ENCODE measurements at regions not wholly inside any gene's neighbourhood (a gene's known extent, or its start where the extent isn't known, plus 50 kb on each side); places are given as distances from the start of the nearest gene placed in this dataset.
A peak's percentile ranks its signal among the peaks of the same experiment; 100 is the strongest.

DNA sequence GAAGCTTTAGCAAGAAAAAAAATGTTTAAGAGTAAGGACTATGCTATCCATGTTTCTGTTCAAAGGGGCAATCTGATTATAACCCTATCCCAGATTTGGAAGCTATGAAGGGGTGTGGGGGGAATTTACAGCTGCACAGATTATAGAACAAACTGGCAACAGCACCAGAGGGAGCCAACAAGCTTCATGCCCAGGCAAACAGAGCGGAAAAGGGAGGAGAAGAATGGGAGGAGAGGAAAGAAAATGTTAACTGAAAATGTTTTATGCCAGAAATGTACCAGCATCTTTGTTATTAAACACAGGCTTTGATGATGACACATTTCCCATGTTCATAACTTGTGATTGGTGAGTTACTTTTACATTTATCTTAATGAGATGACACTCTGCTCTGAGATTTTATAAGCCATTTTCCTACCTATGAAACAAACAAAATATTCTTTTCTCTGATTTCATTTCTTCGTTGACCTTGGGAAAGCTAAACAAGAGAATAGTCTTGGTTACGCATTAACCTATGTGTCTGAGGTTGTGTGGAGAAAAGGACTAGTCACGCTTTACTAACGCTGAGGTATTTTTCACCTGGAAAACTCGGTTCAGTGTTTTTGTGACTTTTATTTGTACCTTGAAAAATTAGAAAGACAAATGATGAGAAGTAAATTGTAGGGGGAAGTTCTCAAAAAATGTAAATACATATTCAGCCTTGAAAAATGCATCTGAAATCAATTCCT lies 235.8 kb upstream of the MIR17HG start:
- TF ChIP-seq POLR2A (IDR thresholded peaks at IDR 0.05; ENCODE audit: low read length), result no peak
- TF ChIP-seq GATA1 (IDR thresholded peaks at IDR 0.05; ENCODE audit: low read depth, low read length), result no peak
- no peak for DNase-seq

DNA sequence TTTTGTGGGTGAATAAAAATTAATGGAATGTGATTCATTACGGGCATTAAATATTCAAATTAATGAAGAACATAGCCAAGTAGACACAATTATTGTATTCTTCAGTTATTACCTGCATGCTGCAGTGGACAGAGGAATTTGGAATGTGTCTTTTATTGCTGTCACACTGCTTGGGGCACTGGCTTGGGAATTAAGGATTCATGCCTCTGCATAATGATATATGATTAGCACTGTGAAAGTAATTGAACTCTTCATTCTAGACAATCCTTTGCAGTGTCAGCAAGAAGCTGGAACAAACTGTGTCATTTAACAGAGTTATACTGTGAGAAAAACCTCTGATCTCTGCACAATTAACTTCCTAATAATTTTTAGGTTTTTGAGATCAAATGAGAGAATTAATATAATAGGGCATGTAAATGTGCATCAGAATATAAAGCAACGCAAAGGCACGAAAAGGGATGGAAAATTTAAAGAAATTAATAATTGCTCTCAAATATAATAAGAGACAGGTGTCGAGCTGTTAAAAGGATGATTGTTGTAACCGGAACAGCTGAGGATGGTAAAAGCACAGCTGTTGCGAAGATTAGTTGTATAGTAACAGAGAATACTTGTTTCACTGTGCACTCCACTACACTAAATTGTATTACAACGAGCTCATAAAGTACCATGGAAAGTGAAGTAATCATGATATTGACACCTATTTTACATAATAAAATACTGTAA lies 235.1 kb upstream of the MIR17HG start:
- DNase-seq, result no peak
- TF ChIP-seq GATA1 (IDR thresholded peaks at IDR 0.05; ENCODE audit: low read depth, low read length), result no peak
- no peak for TF ChIP-seq POLR2A (IDR thresholded peaks at IDR 0.05; ENCODE audit: low read length)

DNA sequence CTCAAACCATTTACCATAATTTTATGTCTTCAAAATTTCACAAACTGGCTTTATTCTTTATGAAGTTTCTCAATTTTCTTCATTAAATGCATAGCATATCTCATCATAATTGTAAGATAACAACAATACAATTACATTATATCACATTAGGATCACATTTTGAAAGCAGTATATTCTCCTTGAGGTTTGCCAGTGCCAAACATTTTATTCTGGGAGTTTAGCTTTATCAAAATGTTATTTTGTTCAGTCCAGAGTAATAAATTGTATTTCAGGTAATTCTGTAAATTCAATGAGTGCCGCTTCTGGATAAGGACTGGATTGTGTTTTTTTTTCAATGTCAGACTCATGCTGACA lies 234.6 kb upstream of the MIR17HG start:
- TF ChIP-seq GATA1 (IDR thresholded peaks at IDR 0.05; ENCODE audit: low read depth, low read length) (no peak), POLR2A (IDR thresholded peaks at IDR 0.05; ENCODE audit: low read length) (no peak)
- no peak for DNase-seq

DNA sequence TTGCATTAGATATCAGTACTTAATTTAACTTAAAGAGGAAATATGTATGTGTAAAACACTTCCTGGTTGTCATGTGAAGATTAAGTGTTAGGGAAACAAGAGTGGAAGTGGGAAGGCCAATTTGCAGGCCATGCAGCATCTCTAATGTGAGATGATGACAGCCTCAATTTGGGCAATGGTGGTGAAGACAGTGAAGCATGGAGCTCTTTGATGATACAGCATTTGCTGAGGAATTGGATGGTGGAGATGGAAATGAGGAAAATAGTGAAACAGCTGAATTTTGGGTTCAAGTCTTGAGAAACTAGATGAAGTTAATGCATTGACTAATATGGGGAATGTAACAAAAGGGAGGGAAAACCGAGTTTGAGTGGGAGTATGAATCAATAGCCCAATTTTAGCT lies 231.7 kb upstream of the MIR17HG start:
- DNase-seq, result no peak
- TF ChIP-seq POLR2A (IDR thresholded peaks at IDR 0.05; ENCODE audit: low read length) (no peak), GATA1 (IDR thresholded peaks at IDR 0.05; ENCODE audit: low read depth, low read length) (no peak)

DNA sequence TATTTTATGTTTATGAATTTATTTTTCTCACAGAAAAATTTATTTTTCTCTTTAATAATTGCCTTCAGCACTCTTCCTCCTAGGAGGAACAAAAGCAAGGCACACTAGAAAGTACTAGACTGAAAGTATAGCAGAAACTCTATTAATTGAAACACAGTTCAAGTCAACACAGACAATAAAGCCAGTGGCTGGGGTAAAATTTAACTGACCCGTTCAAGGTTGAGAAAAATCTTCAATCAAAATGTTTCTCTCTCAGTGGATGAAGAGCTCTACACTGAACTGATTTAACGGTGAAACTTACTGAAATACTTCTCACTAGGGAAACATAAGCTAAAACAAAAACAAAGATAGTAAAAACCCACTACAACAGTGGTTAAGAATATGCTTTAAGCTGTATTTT lies 230.1 kb upstream of the MIR17HG start:
- TF ChIP-seq GATA1 (IDR thresholded peaks at IDR 0.05; ENCODE audit: low read depth, low read length) (no peak), POLR2A (IDR thresholded peaks at IDR 0.05; ENCODE audit: low read length) (no peak)
- DNase-seq, result no peak

GRCh38 chr13:91119643-91120042 lies 227.8 kb upstream of the MIR17HG start:
- no peak for DNase-seq
- TF ChIP-seq POLR2A (IDR thresholded peaks at IDR 0.05; ENCODE audit: low read length) (no peak), GATA1 (IDR thresholded peaks at IDR 0.05; ENCODE audit: low read depth, low read length) (no peak)

DNA sequence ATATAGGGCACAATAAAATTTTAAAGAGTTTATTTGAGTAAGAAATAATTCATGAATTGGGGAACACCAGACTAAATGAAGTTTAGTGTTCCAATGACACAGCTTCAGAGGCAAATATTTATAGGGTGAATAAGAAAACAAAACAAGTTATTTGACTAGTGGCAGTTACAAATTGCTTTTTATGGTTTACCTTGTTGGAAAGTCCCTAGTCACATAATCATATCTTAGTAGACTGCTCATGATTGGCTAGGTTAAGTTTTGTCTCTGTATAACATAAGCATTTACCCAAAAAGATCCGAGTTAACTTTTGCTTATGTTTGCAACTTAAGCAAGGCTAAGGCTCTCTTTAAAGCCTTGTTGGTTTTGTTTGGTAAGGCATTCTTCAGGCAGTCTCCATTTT lies 224.7 kb upstream of the MIR17HG start:
- TF ChIP-seq POLR2A (IDR thresholded peaks at IDR 0.05; ENCODE audit: low read length) (no peak), GATA1 (IDR thresholded peaks at IDR 0.05; ENCODE audit: low read depth, low read length) (no peak)
- no peak for DNase-seq

- no peak for DNase-seq
- TF ChIP-seq POLR2A (IDR thresholded peaks at IDR 0.05; ENCODE audit: low read length) (no peak), GATA1 (IDR thresholded peaks at IDR 0.05; ENCODE audit: low read depth, low read length) (no peak)
Observed at GRCh38 chr13:91123456-91124127, 223.9 kb upstream of the MIR17HG start.

- TF ChIP-seq POLR2A (IDR thresholded peaks at IDR 0.05; ENCODE audit: low read length) (no peak), GATA1 (IDR thresholded peaks at IDR 0.05; ENCODE audit: low read depth, low read length) (no peak)
- DNase-seq, result no peak
Observed at GRCh38 chr13:91126806-91127205, 220.7 kb upstream of the MIR17HG start.

DNA sequence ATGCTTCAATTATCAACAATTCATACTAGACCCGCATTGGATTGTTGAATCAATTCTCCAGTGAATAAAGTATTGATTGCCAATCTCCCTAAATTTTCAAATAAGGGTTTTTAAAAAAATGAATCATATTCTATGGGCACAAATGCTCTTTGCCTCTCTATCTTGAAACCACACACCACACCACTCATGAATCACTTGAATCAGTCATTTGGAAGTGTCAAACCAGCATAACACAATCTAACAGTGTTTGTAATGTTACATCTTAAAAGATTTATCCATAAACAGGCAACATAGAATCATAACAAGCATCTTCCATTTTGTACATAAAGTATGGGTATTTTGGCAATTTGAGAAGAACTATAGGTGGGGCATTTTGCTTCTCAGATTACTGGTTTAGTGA lies 219.5 kb upstream of the MIR17HG start:
- TF ChIP-seq POLR2A (IDR thresholded peaks at IDR 0.05; ENCODE audit: low read length), result no peak
- no peak for TF ChIP-seq GATA1 (IDR thresholded peaks at IDR 0.05; ENCODE audit: low read depth, low read length)
- no peak for DNase-seq

GRCh38 chr13:91132381-91132780 lies 215.1 kb upstream of the MIR17HG start:
- no peak for DNase-seq
- TF ChIP-seq POLR2A (IDR thresholded peaks at IDR 0.05; ENCODE audit: low read length), result no peak
- TF ChIP-seq GATA1 (IDR thresholded peaks at IDR 0.05; ENCODE audit: low read depth, low read length), result no peak

DNA sequence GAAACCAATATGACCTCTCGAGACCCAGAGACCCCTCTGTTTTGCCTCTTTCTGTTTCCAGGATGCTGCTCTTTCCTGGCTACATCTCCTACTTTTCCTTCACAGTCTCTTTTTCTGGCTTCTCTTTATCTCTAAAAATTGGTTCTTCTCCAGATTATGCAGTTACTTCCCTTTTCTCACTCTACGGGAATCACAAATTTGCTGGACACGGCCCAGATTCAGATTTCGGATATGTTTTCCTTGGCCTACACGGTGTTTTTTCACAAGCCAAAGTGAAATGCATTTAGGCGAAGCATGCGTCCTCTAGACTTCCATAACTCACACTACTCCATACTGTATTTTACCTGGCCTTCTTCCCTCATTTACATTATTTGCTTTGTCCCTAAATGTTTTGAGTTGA lies 214.7 kb upstream of the MIR17HG start:
- TF ChIP-seq POLR2A (IDR thresholded peaks at IDR 0.05; ENCODE audit: low read length), result no peak
- no peak for TF ChIP-seq GATA1 (IDR thresholded peaks at IDR 0.05; ENCODE audit: low read depth, low read length)
- DNase-seq, result no peak

DNA sequence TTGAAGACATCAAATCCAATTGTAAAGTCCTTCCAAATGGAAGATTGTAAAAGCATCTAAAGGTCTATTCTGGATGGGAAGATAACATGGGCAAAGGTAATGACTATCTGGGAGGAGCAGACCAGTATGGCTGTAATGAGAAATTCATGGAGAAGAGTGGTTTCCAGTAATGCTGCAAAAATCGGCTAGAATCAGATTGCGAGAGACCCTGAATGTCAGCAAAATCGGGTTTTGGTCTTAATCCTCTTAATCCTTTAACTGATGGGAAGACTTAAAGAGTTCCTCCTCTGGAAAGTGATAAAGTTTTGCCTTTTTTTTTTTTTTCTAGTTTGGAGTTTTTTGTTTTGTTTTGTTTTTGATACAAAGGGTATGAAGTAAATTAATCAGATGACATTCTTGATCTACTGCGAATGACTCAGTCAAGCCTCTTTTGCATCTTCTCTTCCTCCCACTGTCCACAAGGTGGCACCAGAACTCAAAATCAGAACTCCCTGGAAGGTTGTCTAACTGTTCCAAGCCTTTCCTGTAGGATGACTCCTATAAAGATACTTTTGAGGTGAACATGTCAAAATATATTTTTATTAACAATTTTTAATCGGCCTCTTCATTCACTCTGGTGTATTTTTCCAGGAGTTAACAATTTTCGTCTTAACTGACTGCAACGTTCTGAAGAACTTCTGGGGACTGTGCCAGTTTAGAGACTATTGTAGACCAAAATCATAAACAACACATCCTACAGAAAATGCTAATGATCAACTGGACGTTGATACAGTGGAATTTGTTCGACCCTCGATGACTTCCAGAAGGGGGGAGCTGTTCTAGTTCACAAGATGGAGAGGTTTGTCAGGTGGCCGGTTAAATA lies 213.3 kb upstream of the MIR17HG start:
- peak; percentile 36 to 67 for DNase-seq

DNA sequence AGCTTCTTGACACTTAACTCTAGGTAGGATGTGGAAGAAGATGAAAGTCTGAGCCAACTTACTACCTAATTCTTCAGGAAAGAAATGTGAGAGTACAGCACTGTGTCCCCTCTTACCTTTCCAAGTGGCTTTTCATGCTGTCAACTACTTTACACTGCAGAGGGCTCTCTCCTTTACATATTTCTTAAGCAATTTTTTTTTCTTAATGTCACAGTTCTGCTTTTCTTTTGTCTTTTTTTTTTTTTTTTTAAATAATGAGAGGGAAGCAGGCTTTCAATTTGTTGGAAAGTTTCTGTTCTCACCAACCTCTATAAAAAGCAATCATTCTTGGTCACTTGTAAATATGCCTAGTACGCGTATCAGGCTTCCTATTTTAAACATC lies 212.7 kb upstream of the MIR17HG start:
- TF ChIP-seq POLR2A (IDR thresholded peaks at IDR 0.05; ENCODE audit: low read length) (no peak), GATA1 (IDR thresholded peaks at IDR 0.05; ENCODE audit: low read depth, low read length) (no peak)
- DNase-seq, result no peak

More for the DNA sequence above, 213.3 kb upstream of the MIR17HG start:
- no peak for TF ChIP-seq POLR2A (IDR thresholded peaks at IDR 0.05; ENCODE audit: low read length)
- no peak for TF ChIP-seq GATA1 (IDR thresholded peaks at IDR 0.05; ENCODE audit: low read depth, low read length)

Data from erythroblast (primary cell).